ENCODE measurements at regions not wholly inside any gene's neighbourhood (a gene's known extent, or its start where the extent isn't known, plus 50 kb on each side); places are given as distances from the start of the nearest gene placed in this dataset.
"Not testable (repeated sequence)": the region's sequence is repeated elsewhere in the genome, so short reads cannot be mapped to it uniquely, and the experiment has no call there.

DNA sequence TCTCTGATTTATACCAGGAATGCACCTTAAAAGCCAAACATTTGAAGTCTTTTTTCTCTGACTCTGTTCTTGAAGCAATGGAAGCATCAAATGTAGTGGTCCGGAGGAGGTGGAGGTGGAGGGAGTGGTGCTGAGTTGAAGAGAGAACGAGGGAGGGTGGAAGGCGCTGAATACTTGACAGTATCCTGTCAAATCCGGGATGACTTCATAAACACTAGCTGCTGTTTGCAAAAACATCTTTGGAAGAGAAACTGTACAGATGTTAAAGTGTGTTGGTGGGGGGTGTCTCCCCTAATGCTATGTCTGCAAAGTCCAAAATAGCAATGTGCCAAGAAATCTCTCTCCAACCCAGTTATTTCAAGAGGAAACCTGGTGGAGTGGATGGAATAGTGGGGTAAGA is 328.5 kb upstream of the AUTS2 start:
- Histone ChIP-seq H3K4me1 (ENCODE audit: control insufficient read depth, insufficient read depth, low read length) (no peaks in the 10 kb centered on the region), H3K9ac (ENCODE audit: low read depth, low read length) (no peak overlapping the region), H3K4me3 (ENCODE audit: low read length) (no peak overlapping the region), H3K4me2 (ENCODE audit: low read length) (no peak overlapping the region), H3K27me3 (ENCODE audit: control insufficient read depth, insufficient read depth, low read length) (no peaks in the 10 kb centered on the region), H3K36me3 (ENCODE audit: insufficient read depth, low read length) (no peaks in the 10 kb centered on the region), H3K9me3 (replicated peaks; ENCODE audit: low read length) (no peaks in the 10 kb centered on the region)

DNA sequence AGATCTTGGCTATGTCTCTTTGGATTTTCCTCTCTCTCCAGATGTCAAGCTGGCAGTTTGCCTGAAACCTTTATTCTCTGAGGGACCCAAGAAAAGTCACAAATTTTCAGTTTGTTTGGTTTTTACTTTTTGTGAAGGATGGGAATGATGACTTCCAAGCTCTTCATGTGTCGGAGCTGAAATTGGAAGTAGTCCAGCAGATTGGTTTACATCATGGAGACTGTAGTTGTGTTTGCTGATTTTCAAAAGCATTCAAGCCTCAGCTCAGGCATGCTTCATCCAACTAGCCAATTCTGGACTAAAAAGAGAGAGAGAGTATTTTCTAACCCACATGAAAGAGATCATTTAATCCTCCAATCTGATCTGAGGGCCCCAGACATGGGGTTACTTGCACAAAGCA is 326.2 kb upstream of the AUTS2 start:
- H3K4me1 ChIP-seq (ENCODE audit: control insufficient read depth, insufficient read depth, low read length) = no peaks in the 10 kb centered on the region
- no peaks in the 10 kb centered on the region for H3K9me3 ChIP-seq (replicated peaks; ENCODE audit: low read length)
- H3K9ac ChIP-seq (ENCODE audit: low read depth, low read length) = no peak overlapping the region

DNA sequence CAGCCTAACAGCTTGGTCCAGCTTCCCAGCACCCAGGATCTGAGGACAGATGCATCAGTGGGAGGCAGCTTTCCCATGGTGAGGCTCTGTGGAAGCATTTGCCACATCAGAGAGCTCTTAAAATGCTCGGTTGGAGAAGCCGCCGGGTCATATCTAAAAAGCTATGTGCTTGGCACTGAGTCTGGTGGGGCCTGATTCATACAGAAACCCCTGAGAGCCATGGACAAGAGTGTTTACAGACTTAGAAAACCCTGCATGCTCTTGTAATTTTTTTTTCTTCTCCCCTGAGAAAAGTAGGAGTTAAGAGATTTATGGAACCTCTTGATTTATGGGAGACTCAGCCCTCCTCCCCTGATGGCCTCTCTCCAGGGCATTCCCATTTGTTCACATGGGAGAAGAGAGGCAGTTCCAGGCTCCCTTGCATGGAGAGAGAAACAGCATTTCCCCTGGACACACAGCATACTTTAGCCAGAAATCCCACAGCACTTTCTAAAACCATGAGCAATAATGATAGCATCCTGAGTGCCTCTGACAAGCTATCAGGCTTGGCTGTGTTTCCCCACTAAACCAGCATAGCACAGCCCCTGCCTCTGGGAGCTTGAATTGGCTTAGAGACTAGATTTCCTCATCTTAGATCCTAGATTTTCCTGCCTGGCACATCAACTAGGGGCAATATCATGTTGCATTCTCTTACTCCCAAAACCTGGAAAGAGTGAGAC is 322.1 kb upstream of the AUTS2 start:
- H3K4me1 ChIP-seq (ENCODE audit: control insufficient read depth, insufficient read depth, low read length) = no peaks in the 10 kb centered on the region
- H3K27me3 ChIP-seq (ENCODE audit: control insufficient read depth, insufficient read depth, low read length) = no peaks in the 10 kb centered on the region
- H3K4me3 ChIP-seq (ENCODE audit: low read length) = no peak overlapping the region
- H3K4me2 ChIP-seq (ENCODE audit: low read length) = no peak overlapping the region
- H3K9me3 ChIP-seq (replicated peaks; ENCODE audit: low read length) = peaks cover 3% of the 10 kb centered on the region
- H3K36me3 ChIP-seq (ENCODE audit: insufficient read depth, low read length) = no peaks in the 10 kb centered on the region
- H3K9ac ChIP-seq (ENCODE audit: low read depth, low read length) = no peak overlapping the region

More for the DNA sequence above, 326.2 kb upstream of the AUTS2 start:
- H3K4me3 ChIP-seq (ENCODE audit: low read length) = no peak overlapping the region
- no peaks in the 10 kb centered on the region for H3K27me3 ChIP-seq (ENCODE audit: control insufficient read depth, insufficient read depth, low read length)
- H3K36me3 ChIP-seq (ENCODE audit: insufficient read depth, low read length) = no peaks in the 10 kb centered on the region
- H3K4me2 ChIP-seq (ENCODE audit: low read length) = no peak overlapping the region

DNA sequence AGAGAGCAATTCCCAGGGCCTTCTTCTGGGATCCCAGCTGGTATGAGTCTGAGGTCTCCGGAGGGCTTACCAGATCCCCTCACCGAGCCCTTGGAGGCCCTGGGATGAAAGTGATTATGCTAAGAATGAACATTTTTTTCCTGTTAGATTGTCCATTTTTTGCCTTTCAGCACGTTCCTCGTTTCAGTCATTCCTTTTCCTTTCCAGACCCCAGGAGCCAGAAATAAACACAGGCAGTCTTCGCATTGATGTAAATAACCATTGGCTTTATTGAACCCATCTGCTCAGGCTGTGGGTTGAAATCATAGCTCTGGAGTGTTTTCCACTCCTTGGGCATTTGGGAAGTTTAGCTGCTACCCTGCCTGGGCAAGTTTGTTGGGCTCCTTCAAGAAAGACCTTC is 320.9 kb upstream of the AUTS2 start:
- no peak overlapping the region for H3K4me3 ChIP-seq (ENCODE audit: low read length)
- no peaks in the 10 kb centered on the region for H3K4me1 ChIP-seq (ENCODE audit: control insufficient read depth, insufficient read depth, low read length)
- no peak overlapping the region for H3K4me2 ChIP-seq (ENCODE audit: low read length)
- H3K9ac ChIP-seq (ENCODE audit: low read depth, low read length) = no peak overlapping the region
- H3K9me3 ChIP-seq (replicated peaks; ENCODE audit: low read length) = peaks cover 3% of the 10 kb centered on the region
- no peaks in the 10 kb centered on the region for H3K27me3 ChIP-seq (ENCODE audit: control insufficient read depth, insufficient read depth, low read length)
- H3K36me3 ChIP-seq (ENCODE audit: insufficient read depth, low read length) = no peaks in the 10 kb centered on the region

DNA sequence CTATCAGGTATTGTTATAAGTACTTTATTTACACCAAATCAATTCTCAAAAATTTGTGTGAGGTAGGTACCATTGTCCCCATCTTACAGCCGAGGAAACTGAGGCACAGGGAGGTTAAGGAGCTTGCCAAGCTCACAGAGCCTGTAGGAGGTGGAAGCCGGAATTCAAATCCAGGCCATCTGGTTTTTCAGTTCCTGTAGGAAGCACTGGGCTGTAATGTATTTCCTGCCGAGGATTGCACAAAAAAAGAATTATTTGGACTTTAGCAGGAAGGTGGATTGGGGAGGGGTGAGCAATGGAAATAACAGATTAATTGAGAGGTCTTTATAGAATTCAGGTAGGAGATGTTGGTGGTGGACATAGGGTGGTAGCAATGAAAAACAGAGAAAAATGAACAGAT is 315.3 kb upstream of the AUTS2 start:
- no peaks in the 10 kb centered on the region for H3K4me1 ChIP-seq (ENCODE audit: control insufficient read depth, insufficient read depth, low read length)
- H3K4me3 ChIP-seq (ENCODE audit: low read length) = no peak overlapping the region
- no peaks in the 10 kb centered on the region for H3K36me3 ChIP-seq (ENCODE audit: insufficient read depth, low read length)
- no peaks in the 10 kb centered on the region for H3K27me3 ChIP-seq (ENCODE audit: control insufficient read depth, insufficient read depth, low read length)
- no peak overlapping the region for H3K4me2 ChIP-seq (ENCODE audit: low read length)
- H3K9me3 ChIP-seq (replicated peaks; ENCODE audit: low read length) = peaks cover 3% of the 10 kb centered on the region
- no peak overlapping the region for H3K9ac ChIP-seq (ENCODE audit: low read depth, low read length)

DNA sequence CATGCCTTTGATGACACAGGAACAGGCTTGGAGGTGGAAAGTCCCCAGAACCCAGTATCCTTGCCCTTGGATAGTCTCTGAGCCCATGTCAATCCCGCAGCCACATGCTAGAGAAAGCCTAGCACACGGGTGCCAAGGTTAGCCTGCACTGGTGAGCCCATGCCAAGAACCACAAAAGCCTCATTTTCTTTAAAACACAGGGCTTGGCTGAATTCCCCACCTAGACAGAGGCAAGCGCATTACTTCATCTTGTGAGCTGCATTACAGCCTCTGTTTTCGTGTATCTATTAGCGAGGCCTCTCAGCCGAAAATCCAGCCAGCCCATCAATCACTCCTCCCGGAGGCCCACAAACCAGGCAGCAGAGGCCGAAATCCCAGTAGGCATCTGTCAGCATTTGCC is 314.9 kb upstream of the AUTS2 start:
- H3K27me3 ChIP-seq (ENCODE audit: control insufficient read depth, insufficient read depth, low read length) = no peaks in the 10 kb centered on the region
- H3K4me1 ChIP-seq (ENCODE audit: control insufficient read depth, insufficient read depth, low read length) = no peaks in the 10 kb centered on the region
- H3K4me3 ChIP-seq (ENCODE audit: low read length) = no peak overlapping the region
- H3K9me3 ChIP-seq (replicated peaks; ENCODE audit: low read length) = no peaks in the 10 kb centered on the region
- H3K4me2 ChIP-seq (ENCODE audit: low read length) = no peak overlapping the region
- no peaks in the 10 kb centered on the region for H3K36me3 ChIP-seq (ENCODE audit: insufficient read depth, low read length)
- no peak overlapping the region for H3K9ac ChIP-seq (ENCODE audit: low read depth, low read length)

DNA sequence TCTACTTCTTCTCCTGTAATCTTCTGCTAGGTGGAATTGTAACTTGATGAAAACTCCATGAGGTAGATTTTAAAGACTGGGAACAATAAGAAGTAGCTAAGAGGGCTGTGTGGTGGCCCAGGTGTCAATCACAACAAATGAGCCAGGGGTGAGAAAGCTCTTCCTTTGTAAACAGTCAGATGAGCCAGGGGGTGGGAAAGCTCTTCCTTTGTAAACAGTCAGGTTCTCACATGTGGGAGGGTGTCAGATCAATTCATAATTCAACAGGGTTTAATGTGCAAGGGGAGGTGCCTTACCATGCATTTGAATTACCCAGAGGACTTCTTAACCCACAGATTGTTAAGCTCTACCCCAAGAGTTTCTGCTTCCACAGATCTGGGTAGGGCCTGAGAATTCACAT is 312.4 kb upstream of the AUTS2 start:
- H3K4me3 ChIP-seq (ENCODE audit: low read length) = no peak overlapping the region
- H3K27me3 ChIP-seq (ENCODE audit: control insufficient read depth, insufficient read depth, low read length) = no peaks in the 10 kb centered on the region
- no peaks in the 10 kb centered on the region for H3K9me3 ChIP-seq (replicated peaks; ENCODE audit: low read length)
- no peaks in the 10 kb centered on the region for H3K36me3 ChIP-seq (ENCODE audit: insufficient read depth, low read length)
- no peak overlapping the region for H3K4me2 ChIP-seq (ENCODE audit: low read length)
- no peak overlapping the region for H3K9ac ChIP-seq (ENCODE audit: low read depth, low read length)
- no peaks in the 10 kb centered on the region for H3K4me1 ChIP-seq (ENCODE audit: control insufficient read depth, insufficient read depth, low read length)

DNA sequence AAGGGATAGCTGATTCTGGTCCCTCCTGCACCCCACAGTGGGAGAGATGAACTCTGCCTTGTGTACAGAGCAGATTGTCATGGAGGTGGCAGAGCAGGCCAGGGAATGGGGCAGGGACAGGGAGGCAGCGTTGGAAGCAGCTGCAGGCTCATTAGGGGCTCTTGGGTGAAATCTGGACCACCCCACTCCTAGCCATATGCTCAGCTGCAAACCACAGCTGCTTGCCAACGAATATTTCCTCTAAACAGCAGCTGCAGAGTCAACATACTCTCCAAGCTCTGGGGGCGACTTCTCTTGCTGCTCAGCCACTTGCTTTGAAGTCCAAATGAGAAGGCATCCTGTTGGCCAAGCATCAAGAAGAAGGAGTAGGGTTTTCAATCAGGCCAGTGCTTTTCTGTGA is 302.3 kb upstream of the AUTS2 start:
- Histone ChIP-seq H3K9me3 (replicated peaks; ENCODE audit: low read length) (no peaks in the 10 kb centered on the region), H3K4me1 (ENCODE audit: control insufficient read depth, insufficient read depth, low read length) (no peaks in the 10 kb centered on the region), H3K4me3 (ENCODE audit: low read length) (no peak overlapping the region), H3K4me2 (ENCODE audit: low read length) (no peak overlapping the region), H3K36me3 (ENCODE audit: insufficient read depth, low read length) (no peaks in the 10 kb centered on the region), H3K27me3 (ENCODE audit: control insufficient read depth, insufficient read depth, low read length) (no peaks in the 10 kb centered on the region), H3K9ac (ENCODE audit: low read depth, low read length) (no peak overlapping the region)

DNA sequence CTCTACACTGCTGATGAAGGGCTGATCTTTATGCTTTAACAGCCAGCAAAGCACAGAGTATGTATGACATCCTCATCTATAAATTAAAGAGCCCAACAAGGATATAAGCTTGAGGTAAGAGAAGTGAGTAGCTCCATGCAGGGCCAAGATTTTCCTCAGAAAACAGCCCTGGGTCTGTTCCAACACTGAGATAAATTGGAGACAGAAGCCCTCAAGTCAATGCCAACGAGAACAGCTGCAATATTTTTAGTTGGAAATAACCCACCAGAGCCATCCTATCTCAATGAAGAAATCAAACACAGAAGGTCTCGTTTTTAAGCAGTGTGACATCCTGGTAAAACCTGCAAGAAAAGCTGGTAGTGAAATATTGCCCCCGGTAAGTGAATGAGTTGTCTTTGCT is 297.0 kb upstream of the AUTS2 start:
- Histone ChIP-seq H3K9me3 (replicated peaks; ENCODE audit: low read length) (no peaks in the 10 kb centered on the region), H3K4me1 (ENCODE audit: control insufficient read depth, insufficient read depth, low read length) (no peaks in the 10 kb centered on the region), H3K9ac (ENCODE audit: low read depth, low read length) (no peak overlapping the region), H3K27me3 (ENCODE audit: control insufficient read depth, insufficient read depth, low read length) (no peaks in the 10 kb centered on the region), H3K4me2 (ENCODE audit: low read length) (no peak overlapping the region), H3K4me3 (ENCODE audit: low read length) (no peak overlapping the region), H3K36me3 (ENCODE audit: insufficient read depth, low read length) (no peaks in the 10 kb centered on the region)

DNA sequence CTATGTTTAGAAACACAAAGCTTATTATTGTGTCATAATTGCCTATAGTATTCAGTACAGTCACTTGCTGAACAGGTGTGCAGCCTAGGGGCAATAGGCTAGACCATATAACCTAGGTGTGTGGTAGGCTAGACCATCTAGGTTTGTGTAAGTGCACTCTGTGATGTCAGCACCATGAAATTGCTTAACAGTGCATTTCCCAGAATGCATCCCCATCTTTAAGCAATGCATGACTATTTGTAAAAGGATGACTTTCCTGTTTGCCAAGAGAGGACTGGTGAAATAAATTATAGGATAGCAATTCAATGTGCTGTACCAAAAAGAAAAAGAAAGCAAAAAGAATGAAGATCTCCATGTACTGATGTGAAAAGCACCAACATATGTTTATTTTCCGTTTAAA is 288.7 kb upstream of the AUTS2 start:
- Histone ChIP-seq H3K4me2 (ENCODE audit: low read length) (no peak overlapping the region), H3K9ac (ENCODE audit: low read depth, low read length) (no peak overlapping the region), H3K27me3 (ENCODE audit: control insufficient read depth, insufficient read depth, low read length) (no peaks in the 10 kb centered on the region), H3K4me3 (ENCODE audit: low read length) (no peak overlapping the region), H3K9me3 (replicated peaks; ENCODE audit: low read length) (no peaks in the 10 kb centered on the region), H3K4me1 (ENCODE audit: control insufficient read depth, insufficient read depth, low read length) (no peaks in the 10 kb centered on the region), H3K36me3 (ENCODE audit: insufficient read depth, low read length) (no peaks in the 10 kb centered on the region)

DNA sequence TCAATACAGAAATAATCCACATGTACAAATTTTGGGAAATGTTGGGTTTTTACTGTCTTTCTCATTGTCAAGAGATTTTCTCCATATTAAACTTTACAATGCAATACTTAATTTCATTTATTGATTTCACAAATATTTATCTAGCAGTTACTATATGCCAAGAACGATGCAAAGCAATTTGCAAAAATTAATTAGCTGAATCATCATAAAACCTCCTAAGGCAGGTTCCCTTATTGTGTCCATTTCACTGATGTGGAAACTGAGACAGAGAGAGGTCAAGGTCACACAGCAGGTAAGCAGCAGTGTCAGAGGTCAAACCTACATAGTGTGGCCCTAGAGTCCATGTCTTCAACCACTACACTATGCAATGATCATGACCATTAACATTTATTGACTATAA is 286.8 kb upstream of the AUTS2 start:
- Histone ChIP-seq H3K4me2 (ENCODE audit: low read length) (no peak overlapping the region), H3K9ac (ENCODE audit: low read depth, low read length) (no peak overlapping the region), H3K4me1 (ENCODE audit: control insufficient read depth, insufficient read depth, low read length) (no peaks in the 10 kb centered on the region), H3K27me3 (ENCODE audit: control insufficient read depth, insufficient read depth, low read length) (no peaks in the 10 kb centered on the region), H3K4me3 (ENCODE audit: low read length) (no peak overlapping the region), H3K9me3 (replicated peaks; ENCODE audit: low read length) (no peaks in the 10 kb centered on the region), H3K36me3 (ENCODE audit: insufficient read depth, low read length) (no peaks in the 10 kb centered on the region)

DNA sequence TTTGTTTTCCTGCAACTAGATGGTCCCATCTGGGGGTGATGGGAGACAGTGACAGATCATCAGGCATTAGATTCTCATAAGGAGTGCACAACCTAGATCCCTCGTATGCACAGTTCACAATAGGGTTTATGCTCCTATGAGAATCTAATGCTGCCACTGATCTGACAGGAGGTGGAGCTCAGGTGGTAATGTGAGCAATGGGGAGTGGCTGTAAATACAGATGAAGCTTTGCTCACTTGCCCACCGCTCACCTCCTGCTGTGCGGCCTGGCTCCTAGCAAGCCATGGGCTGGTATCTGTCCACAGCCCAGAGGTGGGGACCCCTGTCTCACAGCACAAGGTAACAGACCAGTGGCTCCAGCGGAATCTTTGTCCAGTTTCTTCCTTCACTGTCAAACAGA is 284.4 kb upstream of the AUTS2 start:
- not testable (repeated sequence) for H3K4me2 ChIP-seq (ENCODE audit: low read length); H3K36me3 ChIP-seq (ENCODE audit: insufficient read depth, low read length); H3K4me3 ChIP-seq (ENCODE audit: low read length); H3K4me1 ChIP-seq (ENCODE audit: control insufficient read depth, insufficient read depth, low read length); H3K9me3 ChIP-seq (replicated peaks; ENCODE audit: low read length); H3K27me3 ChIP-seq (ENCODE audit: control insufficient read depth, insufficient read depth, low read length); H3K9ac ChIP-seq (ENCODE audit: low read depth, low read length)

Measured in skeletal muscle satellite cell (primary cell).